ENCODE measurements at regions not wholly inside any gene's neighbourhood (a gene's known extent, or its start where the extent isn't known, plus 50 kb on each side); places are given as distances from the start of the nearest gene placed in this dataset.

GRCh38 chr7:155391414-155391813 is 66.5 kb upstream of the EN2 start:
- Histone ChIP-seq H3K79me2 (ENCODE audit: control insufficient read depth, insufficient read depth, low read length) (no peaks in the 10 kb centered on the region), H3K27me3 (ENCODE audit: control insufficient read depth in 2 of 2, insufficient read depth in 2 of 2, low read length in 2 of 2) (no peaks in the 10 kb centered on the region)
- POLR2A ChIA-PET: no interaction called here

More at GRCh38 chr7:155391414-155391813, 66.5 kb upstream of the EN2 start:
- Histone ChIP-seq H4K20me1 (replicated peaks; ENCODE audit: control insufficient read depth, extremely low read depth, insufficient read depth, low read length) (no peaks in the 10 kb centered on the region), H3K9me3 (replicated peaks; ENCODE audit: control insufficient read depth, insufficient read depth, low read length) (no peaks in the 10 kb centered on the region), H2AFZ (ENCODE audit: low read depth, low read length) (no peak overlapping the region), H3K9me1 (replicated peaks; ENCODE audit: control insufficient read depth, extremely low read depth, insufficient read depth, low read length) (no peaks in the 10 kb centered on the region), H3K4me2 (ENCODE audit: insufficient read depth, low read length) (no peak overlapping the region), H3K36me3 (ENCODE audit: control insufficient read depth in 2 of 2, extremely low read depth in 1 of 2, insufficient read depth in 2 of 2, low read length in 2 of 2) (no peaks in the 10 kb centered on the region), H3K9ac (replicated peaks; ENCODE audit: extremely low read depth, insufficient read depth, low read length) (no peak overlapping the region), H3K4me1 (ENCODE audit: control insufficient read depth, extremely low read depth, insufficient read depth, low read length) (no peaks in the 10 kb centered on the region), H3K4me3 (replicated peaks in 1 of 3; ENCODE audit: insufficient read depth in 1 of 3, low read depth in 1 of 3, low read length in 3 of 3) (no peak overlapping the region), H3K27ac (ENCODE audit: insufficient read depth, low read depth, low read length) (no peak overlapping the region)
- intact Hi-C loops (cut with micrococcal nuclease): no loop called here
- FAIRE-seq (no peak), DNase-seq (ENCODE audit: low read depth, low spot score) (no peak)
- BruUV-seq (replicated peaks): no TSS peak
- TF ChIP-seq, protein P1, sequence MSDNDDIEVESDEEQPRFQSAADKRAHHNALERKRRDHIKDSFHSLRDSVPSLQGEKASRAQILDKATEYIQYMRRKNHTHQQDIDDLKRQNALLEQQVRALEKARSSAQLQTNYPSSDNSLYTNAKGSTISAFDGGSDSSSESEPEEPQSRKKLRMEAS (IDR thresholded peaks at IDR 0.05; ENCODE audit: insufficient read depth, insufficient read length): no peak
- TF ChIP-seq EZH2 (IDR thresholded peaks at IDR 0.05; ENCODE audit: borderline replicate concordance, low read depth, low read length, severe bottlenecking) (no peak), JUN (IDR thresholded peaks at IDR 0.05; ENCODE audit: borderline replicate concordance, insufficient read depth, insufficient read length, low read depth) (no peak), GATA2 (IDR thresholded peaks at IDR 0.05; ENCODE audit: insufficient read depth, insufficient read length, low read depth, low read length) (no peak), POLR2AphosphoS5 (IDR thresholded peaks at IDR 0.05; ENCODE audit: insufficient read depth, low read depth, low read length) (no peak), FOS (IDR thresholded peaks at IDR 0.05; ENCODE audit: borderline replicate concordance, insufficient read depth, low read length) (no peak), MYC (IDR thresholded peaks at IDR 0.05; ENCODE audit: low read depth, low read length) (no peak)
- TF ChIP-seq, protein P2, sequence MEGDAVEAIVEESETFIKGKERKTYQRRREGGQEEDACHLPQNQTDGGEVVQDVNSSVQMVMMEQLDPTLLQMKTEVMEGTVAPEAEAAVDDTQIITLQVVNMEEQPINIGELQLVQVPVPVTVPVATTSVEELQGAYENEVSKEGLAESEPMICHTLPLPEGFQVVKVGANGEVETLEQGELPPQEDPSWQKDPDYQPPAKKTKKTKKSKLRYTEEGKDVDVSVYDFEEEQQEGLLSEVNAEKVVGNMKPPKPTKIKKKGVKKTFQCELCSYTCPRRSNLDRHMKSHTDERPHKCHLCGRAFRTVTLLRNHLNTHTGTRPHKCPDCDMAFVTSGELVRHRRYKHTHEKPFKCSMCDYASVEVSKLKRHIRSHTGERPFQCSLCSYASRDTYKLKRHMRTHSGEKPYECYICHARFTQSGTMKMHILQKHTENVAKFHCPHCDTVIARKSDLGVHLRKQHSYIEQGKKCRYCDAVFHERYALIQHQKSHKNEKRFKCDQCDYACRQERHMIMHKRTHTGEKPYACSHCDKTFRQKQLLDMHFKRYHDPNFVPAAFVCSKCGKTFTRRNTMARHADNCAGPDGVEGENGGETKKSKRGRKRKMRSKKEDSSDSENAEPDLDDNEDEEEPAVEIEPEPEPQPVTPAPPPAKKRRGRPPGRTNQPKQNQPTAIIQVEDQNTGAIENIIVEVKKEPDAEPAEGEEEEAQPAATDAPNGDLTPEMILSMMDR (IDR thresholded peaks at IDR 0.05; ENCODE audit: extremely low read depth in 1 of 2, insufficient read depth in 1 of 2, low read depth in 1 of 2, low read length in 2 of 2): no peak
- CTCF ChIA-PET: interaction anchor here (1.0 kb wide), 1 partner anchor 47 kb away, joined by 3 read pairs; no protein-coding TSS in a partner anchor
- dilution Hi-C loops (cut with MboI; ENCODE audit: extremely low pct_ligation_motif_present, low sequenced_read_pairs): no loop called here
